HG03159 (cell line): ENCODE measurements at regions not wholly inside any gene's neighbourhood (a gene's known extent, or its start where the extent isn't known, plus 50 kb on each side); places are given as distances from the start of the nearest gene placed in this dataset.

Source experiments
- ATAC-seq: cut with Tn5 transposase; IDR thresholded peaks from one replicate; pipeline ENCODE4 v1.9.1; 2021; ENCODE audit warnings: mild to moderate bottlenecking, moderate library complexity; ENCODE audit not compliant: unreplicated experiment

DNA sequence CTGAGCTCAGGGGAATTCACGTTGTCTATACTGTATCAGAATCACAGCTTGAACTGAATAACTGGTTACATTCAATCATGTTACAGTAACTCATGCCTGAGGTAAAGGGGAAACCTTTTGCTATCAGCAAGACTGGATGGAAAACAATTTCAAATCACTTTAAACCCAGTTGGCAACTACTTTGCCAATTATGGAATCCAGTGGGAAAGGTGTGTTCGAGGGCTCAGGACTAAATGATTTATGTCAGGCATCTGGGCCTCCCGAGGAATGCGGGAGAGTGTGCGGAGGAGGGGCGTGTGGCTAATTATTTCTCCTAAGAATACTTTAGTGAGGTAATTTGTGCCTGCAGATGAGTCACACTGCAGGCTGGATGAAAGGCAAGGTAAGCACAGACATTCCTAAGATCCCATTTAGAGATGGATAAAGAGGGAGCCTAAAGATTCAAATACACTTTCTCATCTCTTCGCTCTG lies 100.1 kb downstream of the HRH4 start:
- ATAC-seq = no peak

DNA sequence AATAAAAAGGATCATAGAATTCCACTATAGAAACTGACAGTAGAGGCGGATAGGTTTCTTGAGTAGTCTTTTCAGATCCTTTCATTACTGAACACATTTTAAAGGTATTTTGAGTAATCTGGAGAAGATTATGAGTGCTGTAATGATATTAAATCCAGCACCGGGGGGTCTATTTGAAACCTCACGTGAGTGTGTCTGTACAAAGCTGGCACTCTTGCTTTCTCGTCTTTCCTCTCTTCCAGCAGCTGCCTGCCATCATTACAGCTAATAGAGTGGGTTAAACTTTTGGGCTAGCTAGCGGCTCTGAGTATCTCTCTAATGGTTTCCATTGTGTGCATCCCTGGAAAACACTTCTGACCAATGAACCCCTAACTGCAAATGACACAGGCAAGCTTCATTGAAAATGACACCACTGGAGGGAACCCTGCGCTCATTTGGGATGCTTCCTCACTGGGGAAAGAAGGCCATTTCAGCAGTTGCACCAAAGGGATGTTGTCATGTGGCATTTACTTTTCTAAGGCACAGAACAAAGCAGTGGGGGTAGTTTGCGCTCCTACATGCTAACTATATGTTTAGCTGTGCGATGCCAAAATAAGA lies 101.0 kb downstream of the HRH4 start:
- no peak for ATAC-seq

DNA sequence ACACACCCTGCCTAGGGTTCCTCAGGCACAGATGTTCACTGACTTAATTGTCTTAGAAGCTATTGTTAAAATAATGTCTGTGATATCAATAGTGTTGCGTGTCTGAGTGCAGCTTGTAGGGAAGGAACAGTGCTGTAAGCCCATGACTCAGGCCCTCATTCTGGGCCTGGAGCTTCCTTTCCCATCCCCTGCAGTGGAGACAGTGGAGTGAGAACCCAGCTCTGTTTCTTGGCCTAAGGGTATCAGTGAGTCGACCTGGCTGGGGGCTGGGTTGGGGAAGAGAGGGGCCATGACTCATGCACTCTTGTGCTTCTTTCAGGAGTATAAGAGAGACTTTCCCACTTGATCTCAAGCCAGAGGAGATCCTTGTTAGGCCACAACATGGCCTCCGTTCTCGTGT lies 106.8 kb downstream of the HRH4 start:
- no peak for ATAC-seq

GRCh38 chr18:24570716-24571115 lies 110.3 kb downstream of the HRH4 start:
- no peak for ATAC-seq

DNA sequence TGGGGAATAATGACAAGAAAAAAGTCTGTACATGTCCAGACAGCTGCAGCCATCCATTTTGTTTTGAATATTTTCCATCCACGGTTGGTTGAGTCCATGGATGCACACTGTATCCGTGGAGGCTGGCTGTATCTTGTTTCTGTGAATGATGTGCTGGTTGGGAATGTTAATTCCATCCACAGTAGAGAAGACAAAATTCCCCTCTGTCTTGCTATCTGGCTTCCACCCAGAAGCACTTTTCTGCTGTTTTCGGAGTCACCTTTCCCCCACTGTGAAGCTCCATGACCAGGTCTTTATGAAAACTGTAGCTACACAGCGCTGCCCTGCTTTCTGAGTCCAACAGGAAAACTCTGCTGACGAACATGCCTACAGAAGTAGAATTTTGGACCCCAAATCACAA lies 122.3 kb downstream of the HRH4 start:
- ATAC-seq = no peak

DNA sequence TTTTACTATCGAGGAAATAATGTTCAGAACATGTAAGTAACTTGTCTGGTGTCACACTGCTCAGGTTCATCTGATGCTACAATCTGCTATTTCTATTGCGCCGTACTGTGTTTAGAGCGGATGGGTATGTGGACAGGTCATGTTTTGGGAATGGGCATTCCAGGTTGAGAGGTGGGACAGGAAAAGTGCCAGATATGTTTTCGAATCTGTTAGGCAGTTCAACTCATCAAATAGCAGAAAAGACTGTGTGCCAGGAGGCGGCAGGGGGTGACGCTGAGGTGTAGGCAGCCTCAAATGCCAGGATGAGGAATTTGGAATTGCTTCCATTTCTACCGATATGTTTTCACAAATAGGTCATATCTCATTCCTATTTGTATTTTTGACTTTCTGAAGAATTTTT lies 123.8 kb downstream of the HRH4 start:
- no peak for ATAC-seq

- no peak for ATAC-seq
These were observed 124.4 kb downstream of the HRH4 start for GRCh38 chr18:24584813-24585212.

DNA sequence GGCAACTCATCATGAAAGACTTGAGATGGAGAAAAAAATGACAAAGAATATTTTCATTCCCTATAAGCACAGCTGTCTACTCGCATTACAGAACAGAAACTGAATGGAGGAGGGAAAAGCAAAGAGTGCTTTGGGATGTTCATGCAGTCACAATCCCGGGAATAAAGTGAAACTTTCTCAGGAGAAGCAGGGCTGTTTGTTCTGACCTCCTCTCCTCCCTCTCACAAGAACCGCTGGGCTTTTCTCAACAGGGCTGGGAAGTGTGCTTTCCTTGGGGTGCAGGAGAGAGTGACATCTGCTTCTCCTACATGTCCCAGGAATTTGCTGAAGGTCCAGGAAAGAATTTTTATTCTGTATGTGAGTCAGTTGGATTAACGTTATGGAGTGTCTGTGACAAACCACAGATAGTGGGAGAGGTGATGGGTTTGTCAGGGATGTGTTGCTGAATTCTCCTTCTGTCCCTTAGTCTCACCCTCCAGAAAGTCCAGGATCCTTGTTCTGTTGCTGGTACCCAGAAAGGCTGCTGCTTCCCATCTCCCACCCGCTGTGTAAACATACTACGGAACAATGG lies 125.6 kb downstream of the HRH4 start:
- no peak for ATAC-seq

DNA sequence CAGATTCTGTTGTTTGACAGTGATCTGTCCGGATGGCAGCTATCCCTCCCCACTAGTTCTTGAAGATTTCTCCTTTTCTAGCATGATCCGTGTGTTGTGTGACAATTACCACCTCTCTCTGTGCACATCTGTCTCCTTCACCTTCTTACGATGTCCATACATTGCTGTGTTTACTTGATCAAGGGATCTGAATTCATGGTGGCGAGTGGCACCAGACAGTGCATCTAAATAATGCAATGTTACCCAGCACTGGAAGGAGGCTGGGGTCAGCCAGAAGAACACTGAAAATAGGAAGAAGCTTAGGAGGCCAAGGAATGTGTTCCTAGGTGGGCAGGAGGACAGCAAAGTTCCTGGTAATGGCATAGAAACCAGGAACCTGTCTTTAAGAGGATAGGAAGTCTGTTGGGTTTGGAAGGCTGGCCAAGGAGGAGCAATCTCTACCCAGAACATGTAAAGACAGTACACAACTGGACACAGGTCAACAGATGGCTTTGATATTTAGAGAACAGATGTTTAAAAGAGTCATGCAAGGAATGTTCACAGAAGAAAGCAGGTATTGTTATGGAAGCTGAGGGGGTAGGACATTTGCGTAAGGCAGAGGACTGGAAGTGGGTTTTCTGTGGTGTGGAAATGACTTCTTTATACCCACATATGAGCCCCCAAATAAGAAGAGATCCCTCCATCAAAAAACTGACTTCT lies 126.4 kb downstream of the HRH4 start:
- no peak for ATAC-seq

DNA sequence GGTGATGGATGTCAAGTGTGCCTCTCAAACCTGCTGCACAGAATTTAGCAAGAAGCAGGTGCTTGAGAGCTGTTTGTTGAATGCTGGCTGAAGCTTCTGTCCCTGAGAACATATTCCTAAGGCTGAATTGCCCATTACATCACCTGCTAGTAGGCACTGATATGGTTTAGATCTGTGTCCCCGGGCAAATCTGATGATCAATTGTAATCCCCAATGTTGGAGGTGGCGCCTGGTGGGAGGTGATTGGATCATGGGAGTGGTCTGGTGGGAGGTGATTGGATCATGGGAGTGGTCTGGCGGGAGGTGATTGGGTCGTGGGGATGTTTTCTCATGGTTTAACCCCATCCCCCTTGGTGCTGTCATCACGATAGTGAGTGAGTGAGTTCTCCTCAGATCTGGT lies 128.0 kb downstream of the HRH4 start:
- ATAC-seq = no peak

DNA sequence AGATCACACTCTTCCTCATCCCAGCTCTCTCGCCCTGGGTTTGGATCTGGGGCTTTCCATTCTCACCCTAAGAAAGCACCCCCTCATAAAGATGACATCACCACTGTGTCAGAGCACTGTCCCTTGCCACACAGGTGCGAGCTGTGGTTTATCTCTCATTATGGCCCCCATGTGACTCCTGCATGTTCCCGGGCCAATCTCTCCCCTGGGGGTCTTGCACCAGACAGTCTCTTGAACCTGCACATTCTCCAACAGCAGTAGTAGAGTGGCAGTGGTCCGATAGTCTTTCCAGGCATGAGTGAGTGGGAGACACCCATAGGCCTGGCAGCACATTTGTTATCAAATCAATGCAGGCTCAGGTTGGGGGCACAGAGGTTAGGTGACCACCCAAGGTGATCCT lies 130.5 kb downstream of the HRH4 start:
- ATAC-seq = no peak

DNA sequence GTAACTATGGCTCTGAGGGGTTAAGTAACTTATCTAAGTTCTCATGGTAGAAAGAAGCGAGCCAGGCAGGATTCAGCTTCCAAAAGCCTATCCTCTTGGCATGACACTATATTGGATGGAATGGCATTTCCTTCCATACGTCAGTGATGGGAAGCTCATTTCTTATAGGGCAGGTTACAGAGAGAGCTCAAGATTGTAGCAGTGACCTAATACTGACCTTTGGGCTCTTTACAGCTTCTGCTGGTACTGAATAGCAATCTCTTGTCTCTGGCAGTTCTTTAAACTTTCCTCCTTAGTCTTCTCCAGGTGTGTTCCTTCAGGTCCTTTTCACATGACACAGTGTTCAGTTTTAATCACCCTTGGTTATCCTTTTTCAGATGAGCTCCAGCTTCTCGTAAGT lies 133.0 kb downstream of the HRH4 start:
- no peak for ATAC-seq

GRCh38 chr18:24593886-24594285 lies 133.4 kb downstream of the HRH4 start:
- ATAC-seq = no peak

DNA sequence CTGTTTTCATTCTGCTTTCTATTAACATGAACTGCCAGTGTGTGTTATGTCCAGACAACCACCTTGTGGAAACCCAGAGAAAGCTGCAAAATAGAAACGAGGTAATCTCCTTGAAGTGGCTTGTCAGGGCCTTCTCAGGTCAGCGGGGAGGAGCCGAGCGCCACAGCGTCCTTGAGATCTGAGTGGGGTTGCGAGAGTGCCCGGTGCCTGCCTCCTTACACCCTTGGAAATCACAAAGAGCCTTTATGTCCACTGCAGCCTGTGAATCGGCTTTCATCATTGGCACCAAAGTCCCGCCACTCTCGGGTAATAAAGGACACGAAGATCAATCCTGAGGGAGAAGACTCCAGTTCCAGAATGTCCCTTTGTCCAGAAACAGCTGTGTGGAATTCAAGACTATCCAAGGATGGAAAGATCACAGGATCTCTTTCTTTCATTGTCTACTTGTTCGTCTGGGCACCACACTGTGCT lies 135.2 kb downstream of the HRH4 start:
- no peak for ATAC-seq

DNA sequence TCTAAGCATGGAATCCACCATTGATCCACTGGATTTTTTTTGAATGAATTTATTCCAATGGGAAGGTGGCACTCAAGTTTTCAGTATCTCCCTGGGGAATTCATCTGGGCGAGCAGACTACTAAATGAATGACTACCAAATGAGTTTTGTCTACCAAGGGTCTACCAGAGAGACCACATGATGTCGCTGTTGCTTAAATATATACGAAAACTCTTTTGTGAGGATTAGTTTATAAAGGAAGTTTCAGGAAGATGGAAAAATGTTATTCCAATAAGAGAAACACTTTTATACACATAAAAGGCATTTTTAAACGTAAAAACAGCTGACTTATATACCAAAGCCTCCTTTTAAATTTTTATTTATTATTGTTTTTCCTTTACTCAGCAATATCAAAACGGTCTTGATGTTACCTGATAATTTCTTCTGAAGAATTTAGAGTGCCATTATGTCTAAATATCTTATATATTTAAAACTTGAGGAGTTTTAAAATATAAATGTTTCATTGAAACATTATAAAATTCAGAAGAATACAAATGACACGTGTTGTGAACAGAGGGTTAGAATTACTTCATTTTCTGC lies 139.7 kb downstream of the HRH4 start:
- ATAC-seq = no peak

GRCh38 chr18:24601585-24601984 lies 141.1 kb downstream of the HRH4 start:
- no peak for ATAC-seq

GRCh38 chr18:24602201-24602600 lies 141.8 kb downstream of the HRH4 start:
- ATAC-seq = no peak

DNA sequence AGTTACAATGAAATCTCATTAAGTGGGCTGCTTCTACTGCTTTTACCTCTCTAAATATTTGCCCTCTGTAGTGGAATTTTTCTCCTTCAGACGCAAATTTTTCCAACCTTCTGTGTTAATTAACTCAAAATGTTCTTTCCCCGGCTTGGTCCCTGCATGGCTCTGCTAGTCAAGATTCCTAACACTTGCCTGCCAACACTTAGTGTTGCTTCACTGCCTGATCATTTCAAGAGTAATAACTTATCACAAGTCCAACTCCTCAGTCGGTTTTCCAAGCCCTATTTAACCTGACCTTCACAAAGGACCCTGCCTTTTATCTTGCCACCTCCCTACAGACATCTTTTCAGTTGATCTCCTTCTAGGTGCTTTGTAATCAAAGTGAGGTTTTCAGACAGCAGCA lies 142.7 kb downstream of the HRH4 start:
- ATAC-seq = no peak

DNA sequence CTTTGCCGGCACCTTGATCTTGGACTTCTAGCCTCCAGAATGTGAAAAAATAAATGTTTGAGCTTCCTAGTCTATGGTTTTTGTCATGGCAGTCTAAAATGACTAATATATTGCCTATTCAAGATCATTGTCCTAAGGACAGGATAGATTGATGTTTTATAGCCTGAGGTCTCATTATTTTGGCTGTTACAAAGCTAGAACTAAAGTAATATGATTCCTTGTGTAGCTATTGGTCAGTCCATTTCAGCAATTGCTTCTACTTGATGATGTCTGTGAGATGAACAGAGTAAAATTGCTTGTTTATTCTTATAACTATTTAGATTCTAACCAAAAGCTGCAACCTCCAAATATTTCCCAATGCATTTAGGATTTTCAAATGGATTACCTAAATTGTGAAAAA lies 145.0 kb downstream of the HRH4 start:
- ATAC-seq = no peak

DNA sequence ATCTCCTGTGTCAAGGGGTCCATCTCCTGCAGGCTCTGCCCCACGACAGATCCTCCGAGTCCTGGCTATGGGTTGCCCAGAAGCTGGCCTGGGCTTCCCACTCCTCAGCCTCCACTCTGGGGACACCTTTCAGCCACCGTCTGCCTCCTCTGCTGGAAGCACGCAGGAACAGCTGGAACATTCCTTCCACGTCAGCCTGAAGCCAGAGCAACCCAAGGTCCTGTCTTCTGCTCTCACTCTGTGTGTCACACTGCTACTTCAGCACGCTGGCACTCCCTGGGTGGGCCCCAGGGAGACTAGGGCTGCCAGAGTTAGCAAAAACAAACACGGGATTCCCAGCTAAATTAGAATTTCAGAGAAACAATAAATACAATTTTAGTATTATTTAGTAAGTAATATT lies 148.8 kb downstream of the HRH4 start:
- no peak for ATAC-seq

DNA sequence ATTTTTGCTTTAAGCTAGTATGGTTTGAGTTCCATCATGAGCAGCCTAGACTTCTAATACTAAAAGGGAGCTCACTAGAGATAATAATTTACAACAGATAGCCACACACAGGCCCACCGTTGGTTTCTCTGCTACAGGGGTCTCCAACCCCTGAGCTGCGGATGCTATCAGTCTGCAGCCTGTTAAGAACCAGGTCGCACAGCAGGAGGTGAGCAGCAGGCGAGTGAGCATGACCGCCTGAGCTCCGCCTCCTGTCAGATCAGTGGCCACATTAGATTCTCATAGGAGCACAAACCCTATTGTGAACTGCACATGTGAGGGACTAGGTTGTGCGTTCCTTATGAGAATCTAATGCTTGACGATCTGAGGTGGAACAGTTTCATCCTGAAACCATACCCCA lies 150.6 kb downstream of the HRH4 start:
- ATAC-seq = no peak
